A204.1 (cell line): ENCODE measurements at regions not wholly inside any gene's neighbourhood (a gene's known extent, or its start where the extent isn't known, plus 50 kb on each side); places are given as distances from the start of the nearest gene placed in this dataset.
"Not testable (repeated sequence)": the region's sequence is repeated elsewhere in the genome, so short reads cannot be mapped to it uniquely, and the experiment has no call there.

Experiments used
- FAIRE-seq: peaks from 2 replicates; lab custom pipeline; 2012; peaks lifted over from hg19 to GRCh38; lab: Jason Lieb, UNC

DNA sequence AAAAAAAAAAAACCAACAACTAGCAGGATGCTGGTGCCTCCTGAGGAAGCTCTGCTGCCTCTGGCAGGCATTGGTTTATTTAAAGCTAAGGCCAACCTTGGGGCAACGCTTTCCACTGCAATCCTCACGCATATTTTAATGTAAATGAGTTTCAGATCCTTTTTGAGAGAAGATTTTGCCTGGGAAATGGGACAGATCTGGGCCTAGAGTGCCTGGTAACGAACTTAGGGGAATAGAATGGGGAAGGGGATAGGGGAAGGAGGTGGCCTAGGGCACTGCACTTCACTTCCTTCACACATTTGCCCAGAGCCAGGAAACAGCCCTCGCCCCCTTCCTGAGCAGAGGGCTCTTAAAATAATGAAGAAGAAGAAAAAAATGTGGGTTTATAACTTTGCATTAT is 132.7 kb upstream of the TMEM170B start:
- no peak for FAIRE-seq

DNA sequence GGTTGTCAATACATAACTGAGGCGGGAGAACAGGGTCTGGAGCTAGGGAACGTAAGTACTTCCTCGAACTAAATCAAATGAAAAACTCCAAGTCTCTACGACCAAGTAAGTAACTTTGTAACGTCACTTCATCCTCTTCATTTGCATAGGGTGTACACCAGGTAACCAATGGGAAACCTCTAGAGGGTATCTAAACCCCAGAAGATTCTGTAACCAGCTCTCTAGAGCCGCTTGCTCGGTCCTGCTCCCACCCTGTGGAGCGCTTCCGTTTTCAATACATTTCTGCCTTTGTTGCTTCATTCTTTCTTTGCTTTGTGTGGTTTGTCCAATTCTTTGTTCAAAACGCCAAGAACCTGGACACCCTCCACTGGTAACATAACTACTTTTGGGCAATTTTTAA is 133.5 kb upstream of the TMEM170B start:
- FAIRE-seq, result no peak

DNA sequence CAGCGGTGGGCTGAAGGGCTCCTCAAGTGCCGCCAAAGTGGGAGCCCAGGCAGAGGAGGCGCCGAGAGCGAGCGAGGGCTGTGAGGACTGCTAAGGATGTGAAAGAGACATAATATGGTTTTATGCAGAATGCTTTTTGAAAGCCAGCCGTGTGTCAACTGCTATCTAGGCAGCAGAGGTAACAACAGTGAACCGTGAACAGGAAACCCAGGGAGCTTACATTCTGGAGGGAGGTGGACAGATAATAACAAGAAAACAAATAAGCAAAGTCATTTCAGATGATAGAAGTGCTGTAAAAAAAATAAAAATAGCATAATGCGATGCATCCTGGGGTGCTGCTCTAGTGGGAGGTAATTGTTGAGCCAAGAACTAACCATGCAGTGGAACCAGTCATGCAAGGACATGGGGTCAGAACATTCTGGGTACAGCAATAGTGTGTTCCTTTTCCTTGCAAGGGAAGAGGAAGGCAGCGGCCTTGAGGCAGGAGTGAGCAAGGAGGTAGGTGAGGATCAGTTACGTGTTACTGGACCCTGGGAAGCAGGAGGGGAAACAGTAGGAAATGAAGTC is 134.4 kb upstream of the TMEM170B start:
- no peak for FAIRE-seq

DNA sequence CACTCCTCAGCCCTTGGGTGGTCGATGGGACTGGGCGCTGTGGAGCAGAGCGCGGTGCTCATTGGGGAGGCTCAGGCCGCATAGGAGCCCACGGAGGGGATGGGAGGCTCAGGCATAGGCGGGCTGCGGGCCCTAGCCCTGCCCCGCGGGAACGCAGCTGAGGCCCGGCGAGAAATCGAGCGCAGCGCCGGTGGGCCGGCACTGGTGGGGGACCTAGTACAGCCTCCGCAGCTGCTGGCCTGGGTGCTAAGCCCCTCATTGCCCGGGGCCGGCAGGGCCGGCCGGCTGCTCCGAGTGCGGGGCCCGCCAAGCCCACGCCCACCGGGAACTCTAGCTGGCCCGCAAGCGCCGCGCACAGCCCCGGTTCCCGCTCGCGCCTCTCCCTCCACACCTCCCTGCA is 135.0 kb upstream of the TMEM170B start:
- not testable (repeated sequence) for FAIRE-seq

DNA sequence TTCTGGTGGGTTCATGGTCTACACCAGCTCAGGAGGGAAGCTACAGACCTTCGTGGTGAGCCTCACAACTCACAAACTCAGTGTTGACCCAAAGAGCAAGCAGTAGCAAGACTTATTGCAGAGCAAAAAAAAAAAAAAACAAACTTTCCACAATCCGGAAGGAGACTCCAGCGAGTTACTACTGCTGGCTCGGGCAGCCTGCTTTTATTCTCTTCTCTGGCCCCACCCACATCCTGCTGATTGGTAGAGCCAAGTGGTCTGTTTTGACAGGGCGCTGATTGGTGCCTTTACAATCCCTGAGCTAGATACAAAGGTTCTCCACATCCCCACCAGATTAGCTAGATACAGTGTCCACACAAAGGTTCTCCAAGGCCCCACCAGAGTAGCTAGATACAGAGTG is 135.6 kb upstream of the TMEM170B start:
- FAIRE-seq, result not testable (repeated sequence)

DNA sequence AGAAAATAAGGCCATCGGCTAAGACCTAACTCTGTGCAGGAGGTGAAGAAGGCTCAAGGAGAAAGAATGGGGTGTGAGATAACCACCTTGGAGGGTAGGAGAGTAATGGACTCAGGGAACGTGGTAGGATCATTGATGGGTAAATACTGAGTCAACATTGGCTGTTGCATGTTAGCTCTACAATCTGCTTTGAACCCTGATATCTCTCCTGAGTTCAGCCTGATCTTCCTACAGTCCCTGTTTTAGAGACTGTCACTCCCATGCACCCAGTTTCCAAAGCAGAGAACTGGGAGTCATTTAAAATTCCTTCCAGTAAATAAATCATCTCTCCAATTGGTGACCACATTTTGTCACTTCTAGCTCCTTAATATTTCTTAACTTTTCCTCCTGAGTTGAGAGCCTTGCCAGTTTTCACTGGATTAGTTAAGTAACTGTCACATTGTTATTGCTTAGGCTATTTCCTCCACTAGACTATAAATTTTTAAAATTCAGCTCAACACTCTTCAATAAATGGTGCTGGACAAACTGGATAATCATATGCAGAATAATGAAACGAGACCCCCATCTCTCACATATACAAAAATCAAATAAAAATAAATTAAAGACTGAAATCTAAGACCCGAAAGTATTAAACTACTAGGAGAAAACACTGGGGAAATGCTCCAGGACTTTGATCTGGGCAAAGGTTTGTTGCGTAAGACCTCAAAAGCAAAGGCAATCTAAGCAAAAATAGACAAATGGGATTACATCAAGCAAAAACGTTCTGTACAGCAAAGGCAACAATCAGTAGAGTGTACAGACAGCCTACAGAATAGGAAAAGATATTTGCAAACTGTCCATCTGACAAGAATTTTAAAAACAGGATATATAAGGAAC is 138.9 kb upstream of the TMEM170B start:
- no peak for FAIRE-seq

GRCh38 chr6:11397622-11398450 is 139.7 kb upstream of the TMEM170B start:
- FAIRE-seq, result no peak

- FAIRE-seq, result no peak
Measured at GRCh38 chr6:11396860-11397259, 140.7 kb upstream of the TMEM170B start.

GRCh38 chr6:11393713-11394627 is 143.6 kb upstream of the TMEM170B start:
- FAIRE-seq, result no peak

GRCh38 chr6:11392778-11393507 is 144.6 kb upstream of the TMEM170B start:
- FAIRE-seq, result no peak

DNA sequence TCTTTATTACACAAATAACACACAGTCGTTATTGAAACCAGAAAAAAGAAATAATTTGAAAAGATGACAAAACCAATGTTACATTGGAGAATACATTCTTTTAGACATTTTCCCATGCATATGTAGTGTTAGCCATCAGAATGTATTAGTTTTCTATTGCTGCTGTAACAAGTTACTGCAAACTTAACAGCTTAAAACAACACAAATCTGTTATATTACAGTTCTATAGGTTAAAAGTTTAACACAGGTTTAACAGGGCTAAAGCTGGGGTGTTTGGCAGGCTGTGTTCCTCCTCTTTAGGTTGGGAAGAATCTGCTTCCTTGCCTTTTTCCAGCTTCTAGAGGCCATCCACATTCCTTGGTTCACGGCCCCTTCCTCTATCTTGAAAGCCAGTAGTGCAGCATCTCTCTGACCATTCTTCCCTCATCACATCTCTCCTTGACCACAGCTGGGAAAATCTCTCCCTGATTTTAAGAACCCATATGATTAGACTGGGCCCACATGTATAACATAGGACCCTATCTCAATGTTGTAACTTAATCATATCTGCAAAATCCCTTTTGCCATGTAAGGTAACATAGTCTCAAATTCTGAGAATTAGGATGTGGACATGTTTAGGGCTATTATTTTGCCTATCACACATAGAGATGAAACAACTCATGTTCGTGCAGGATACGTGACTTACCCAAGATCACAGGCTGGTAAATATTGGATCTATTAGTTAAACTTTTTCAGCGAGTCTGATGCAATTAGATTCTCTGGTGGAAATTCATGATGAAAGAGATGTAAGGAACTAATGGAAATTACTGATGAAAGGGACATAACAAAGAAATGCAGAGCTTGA is 145.4 kb upstream of the TMEM170B start:
- FAIRE-seq, result no peak

- no peak for FAIRE-seq
Measured at GRCh38 chr6:11389977-11390376, 147.6 kb upstream of the TMEM170B start.

DNA sequence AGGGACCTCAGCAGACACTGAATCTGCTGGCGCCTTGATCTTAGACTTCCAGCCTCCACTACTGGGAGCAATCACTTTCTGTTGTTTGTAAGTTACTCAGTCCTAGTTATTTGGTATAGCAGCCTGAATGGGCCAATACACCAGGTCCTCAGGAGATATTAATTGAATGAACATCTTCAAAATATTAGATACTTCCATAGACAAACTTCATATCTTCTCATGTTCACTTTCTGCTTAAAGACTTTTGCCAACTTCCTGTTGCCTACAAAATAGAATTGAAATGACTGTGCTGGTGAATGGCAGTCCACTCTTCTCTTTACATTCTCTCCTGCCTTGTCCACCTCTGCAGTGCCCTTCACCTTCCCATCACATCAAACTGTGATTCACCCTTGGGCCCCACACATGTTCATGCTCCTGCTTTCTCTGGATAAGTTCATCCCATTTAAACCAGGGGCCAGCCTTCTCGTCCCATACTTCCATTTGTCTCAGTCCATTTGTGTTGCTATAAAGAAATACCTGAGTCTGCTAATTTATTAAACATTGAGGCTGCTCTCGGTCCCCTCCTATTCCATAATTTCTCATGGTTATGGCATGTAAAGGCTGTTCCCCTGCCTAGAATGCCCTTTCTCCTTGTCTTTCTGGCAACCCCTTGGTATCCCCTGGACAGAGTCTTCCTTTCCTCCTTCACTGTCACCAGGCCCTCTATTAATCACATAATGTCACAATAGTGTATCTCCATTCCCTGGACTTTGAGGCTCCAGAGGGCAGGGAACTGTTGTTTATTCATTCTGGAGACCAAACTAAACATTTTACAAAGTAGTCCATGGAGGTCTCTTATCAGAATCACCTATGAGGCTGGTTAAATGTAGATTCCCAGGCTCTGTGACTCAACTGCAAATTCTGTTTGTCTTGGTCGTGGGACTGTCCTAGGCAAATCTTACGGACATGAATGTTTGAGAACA is 148.3 kb upstream of the TMEM170B start:
- no peak for FAIRE-seq

GRCh38 chr6:11387707-11388430 is 149.7 kb upstream of the TMEM170B start:
- no peak for FAIRE-seq

- no peak for FAIRE-seq
Measured at GRCh38 chr6:11386726-11387125, 150.8 kb upstream of the TMEM170B start.

GRCh38 chr6:11386323-11386722 is 151.2 kb upstream of the TMEM170B start:
- FAIRE-seq, result no peak

GRCh38 chr6:11384531-11385309 is 152.3 kb upstream of the NEDD9 start:
- no peak for FAIRE-seq
